GM12878 (cell line): ENCODE measurements at regions not wholly inside any gene's neighbourhood (a gene's known extent, or its start where the extent isn't known, plus 50 kb on each side); places are given as distances from the start of the nearest gene placed in this dataset.

ENCODE experiments used
- FOXM1 ChIP-seq: IDR thresholded peaks from 2 replicates; pipeline ENCODE4 v1.6.1; 2012; ENCODE audit warnings: low read depth, mild to moderate bottlenecking, inconsistent platforms, low read length, moderate library complexity
- SPI1 ChIP-seq: IDR thresholded peaks from 2 replicates; pipeline ENCODE4 v1.6.1; 2011; ENCODE audit warnings: low read depth, mild to moderate bottlenecking, low read length, moderate library complexity, borderline replicate concordance; ENCODE audit not compliant: insufficient read depth
- SRF ChIP-seq, 2 experiments: IDR thresholded peaks; 2 replicates each; pipeline ENCODE4 v1.6.1; 2011; ENCODE audit warnings: low read depth in 2 of 2, low read length in 2 of 2, mild to moderate bottlenecking in 1 of 2, moderate library complexity in 1 of 2
- TF ChIP-seq, protein P1 (sequence below): IDR thresholded peaks from 2 replicates; pipeline ENCODE4 v1.6.1; 2011; ENCODE audit warnings: borderline replicate concordance, low read depth, mild to moderate bottlenecking, moderate library complexity, low read length; ENCODE audit not compliant: insufficient read depth, poor library complexity, severe bottlenecking

DNA sequence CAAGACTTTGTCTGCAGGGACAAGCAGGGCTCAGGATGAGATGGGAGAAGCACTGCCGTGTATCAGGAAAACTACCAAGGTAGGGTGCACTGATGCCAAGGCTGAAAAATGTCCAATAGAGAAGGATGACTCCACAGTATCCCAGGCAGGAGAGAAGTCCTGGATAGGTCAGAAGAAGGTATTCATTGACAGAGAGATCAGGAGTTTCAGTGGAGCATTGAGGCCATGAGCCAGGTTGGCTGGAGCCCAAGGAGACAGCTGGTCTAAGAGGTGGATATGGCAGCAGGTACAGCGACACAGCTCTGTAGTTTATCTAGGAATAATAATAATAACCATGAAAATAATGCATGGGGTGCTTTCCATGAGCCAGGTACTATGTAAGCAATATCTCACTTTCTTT, 180.9 kb downstream of the EXOC5 start:
- TF ChIP-seq SRF (IDR thresholded peaks at IDR 0.05; ENCODE audit: low read depth in 2 of 2, low read length in 2 of 2), result no peak
- TF ChIP-seq, protein P1, sequence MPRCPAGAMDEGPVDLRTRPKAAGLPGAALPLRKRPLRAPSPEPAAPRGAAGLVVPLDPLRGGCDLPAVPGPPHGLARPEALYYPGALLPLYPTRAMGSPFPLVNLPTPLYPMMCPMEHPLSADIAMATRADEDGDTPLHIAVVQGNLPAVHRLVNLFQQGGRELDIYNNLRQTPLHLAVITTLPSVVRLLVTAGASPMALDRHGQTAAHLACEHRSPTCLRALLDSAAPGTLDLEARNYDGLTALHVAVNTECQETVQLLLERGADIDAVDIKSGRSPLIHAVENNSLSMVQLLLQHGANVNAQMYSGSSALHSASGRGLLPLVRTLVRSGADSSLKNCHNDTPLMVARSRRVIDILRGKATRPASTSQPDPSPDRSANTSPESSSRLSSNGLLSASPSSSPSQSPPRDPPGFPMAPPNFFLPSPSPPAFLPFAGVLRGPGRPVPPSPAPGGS, result no peak
- no peak for TF ChIP-seq SPI1
- TF ChIP-seq FOXM1, result no peak
